Chondrocyte (in vitro differentiated cells): ENCODE measurements at regions not wholly inside any gene's neighbourhood (a gene's known extent, or its start where the extent isn't known, plus 50 kb on each side); places are given as distances from the start of the nearest gene placed in this dataset.

Experiments used
- DNase-seq: peaks from one replicate; pipeline ENCODE4 v3.0.0; 2021; ENCODE audit warnings: mixed read lengths, low spot score
- H3K27ac Mint-ChIP-seq: one replicate; pipeline ENCODE4 v1.8.0; 2021; ENCODE audit warnings: mild to moderate bottlenecking, moderate library complexity, mixed read lengths; ENCODE audit not compliant: unreplicated experiment
- H3K27me3 Mint-ChIP-seq: 2 replicates; pipeline ENCODE4 v1.8.0; 2021; ENCODE audit warnings: low read depth, mixed read lengths
- H3K36me3 Mint-ChIP-seq: 2 replicates; pipeline ENCODE4 v1.8.0; 2021; ENCODE audit warnings: low read depth, mixed read lengths
- H3K4me1 Mint-ChIP-seq: 2 replicates; pipeline ENCODE4 v1.8.0; 2021; ENCODE audit warnings: low read depth, mild to moderate bottlenecking, mixed read lengths
- H3K4me3 Mint-ChIP-seq: one replicate; pipeline ENCODE4 v1.8.0; 2021; ENCODE audit warnings: mild to moderate bottlenecking, moderate library complexity, mixed read lengths; ENCODE audit not compliant: unreplicated experiment
- H3K9me3 Mint-ChIP-seq: 2 replicates; pipeline ENCODE4 v1.8.0; 2021; ENCODE audit warnings: low read depth, mixed read lengths
- TF ChIP-seq, protein P1 (sequence below): fragments of 200-600 bp; sonication (generic); IDR thresholded peaks from 2 replicates; pipeline ENCODE4 v1.5.0; 2021; ENCODE audit warnings: antibody characterized with exemption, mild to moderate bottlenecking, moderate library complexity

DNA sequence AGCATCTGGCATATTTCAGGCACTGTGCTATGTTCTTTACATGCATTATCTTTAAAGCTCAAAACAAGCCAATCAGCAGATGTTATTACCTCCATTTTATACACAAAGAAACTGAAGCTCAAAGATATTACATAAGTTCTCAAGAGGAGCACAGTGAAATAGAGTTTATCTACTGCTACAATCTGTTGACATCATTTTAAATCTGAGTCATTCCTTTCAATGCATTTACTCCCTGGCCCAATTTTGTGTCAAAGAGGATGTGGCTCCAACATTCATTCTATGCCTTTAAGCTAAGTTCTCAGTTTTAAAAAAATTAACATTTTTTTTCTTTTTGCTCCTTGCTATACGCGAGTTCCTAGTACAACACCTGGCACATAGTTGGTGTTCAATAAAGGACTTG lies 486.3 kb upstream of the ZNF462 start:
- DNase-seq, result no peak
- no peak overlapping the region for H3K4me3 Mint-ChIP-seq
- no peaks in the 10 kb centered on the region for H3K27me3 Mint-ChIP-seq
- peaks cover 7% of the 10 kb centered on the region for H3K9me3 Mint-ChIP-seq
- peaks cover 4% of the 10 kb centered on the region for H3K36me3 Mint-ChIP-seq
- TF ChIP-seq, protein P1, sequence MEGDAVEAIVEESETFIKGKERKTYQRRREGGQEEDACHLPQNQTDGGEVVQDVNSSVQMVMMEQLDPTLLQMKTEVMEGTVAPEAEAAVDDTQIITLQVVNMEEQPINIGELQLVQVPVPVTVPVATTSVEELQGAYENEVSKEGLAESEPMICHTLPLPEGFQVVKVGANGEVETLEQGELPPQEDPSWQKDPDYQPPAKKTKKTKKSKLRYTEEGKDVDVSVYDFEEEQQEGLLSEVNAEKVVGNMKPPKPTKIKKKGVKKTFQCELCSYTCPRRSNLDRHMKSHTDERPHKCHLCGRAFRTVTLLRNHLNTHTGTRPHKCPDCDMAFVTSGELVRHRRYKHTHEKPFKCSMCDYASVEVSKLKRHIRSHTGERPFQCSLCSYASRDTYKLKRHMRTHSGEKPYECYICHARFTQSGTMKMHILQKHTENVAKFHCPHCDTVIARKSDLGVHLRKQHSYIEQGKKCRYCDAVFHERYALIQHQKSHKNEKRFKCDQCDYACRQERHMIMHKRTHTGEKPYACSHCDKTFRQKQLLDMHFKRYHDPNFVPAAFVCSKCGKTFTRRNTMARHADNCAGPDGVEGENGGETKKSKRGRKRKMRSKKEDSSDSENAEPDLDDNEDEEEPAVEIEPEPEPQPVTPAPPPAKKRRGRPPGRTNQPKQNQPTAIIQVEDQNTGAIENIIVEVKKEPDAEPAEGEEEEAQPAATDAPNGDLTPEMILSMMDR, result no peak
- H3K4me1 Mint-ChIP-seq, result no peaks in the 10 kb centered on the region
- no peak overlapping the region for H3K27ac Mint-ChIP-seq

DNA sequence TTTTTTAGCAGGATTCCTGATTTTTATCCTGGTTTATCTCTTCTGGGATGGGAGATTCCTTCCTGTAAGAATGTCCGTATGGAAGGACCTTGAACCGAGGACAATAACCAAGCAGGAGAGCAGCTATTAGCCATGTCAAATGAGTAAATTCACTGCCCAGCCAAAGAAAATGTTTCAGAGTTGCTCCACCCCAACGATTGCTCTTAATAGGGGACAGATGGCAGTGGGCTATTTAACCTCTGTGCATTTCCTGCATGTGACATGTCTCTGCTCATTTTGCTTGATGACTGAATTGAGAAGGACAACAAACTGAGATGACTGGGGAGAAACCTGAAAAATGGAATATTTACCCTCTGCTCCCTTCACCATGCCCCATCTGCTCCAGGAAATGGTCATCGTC lies 479.9 kb upstream of the ZNF462 start:
- Mint-ChIP-seq H3K4me1 (no peaks in the 10 kb centered on the region), H3K36me3 (no peaks in the 10 kb centered on the region), H3K4me3 (no peak overlapping the region), H3K27ac (no peak overlapping the region), H3K9me3 (no peaks in the 10 kb centered on the region), H3K27me3 (peaks cover 2% of the 10 kb centered on the region)
- TF ChIP-seq, protein P1, result no peak
- no peak for DNase-seq

DNA sequence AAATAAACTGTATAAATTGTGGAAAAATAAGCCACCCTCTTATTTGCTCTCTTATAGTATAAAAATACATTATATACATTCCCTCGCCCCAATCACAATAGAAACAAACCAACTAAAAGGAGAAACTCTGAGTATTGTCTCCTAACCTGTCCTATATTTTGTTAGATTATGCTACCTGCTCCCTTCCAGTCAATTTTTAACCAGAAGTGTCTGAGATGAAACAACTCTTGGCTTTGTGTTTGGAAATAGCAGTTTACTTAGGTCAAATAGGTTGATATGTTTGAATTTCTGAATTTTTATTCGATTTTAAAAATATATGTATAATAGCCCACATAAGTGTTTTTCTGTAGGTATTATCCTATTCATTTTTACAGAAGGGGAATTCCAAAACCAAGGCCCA lies 475.0 kb upstream of the ZNF462 start:
- TF ChIP-seq, protein P1, result no peak
- DNase-seq, result no peak
- Mint-ChIP-seq H3K27me3 (peaks cover 2% of the 10 kb centered on the region), H3K4me3 (no peak overlapping the region), H3K4me1 (no peaks in the 10 kb centered on the region), H3K9me3 (no peaks in the 10 kb centered on the region), H3K36me3 (no peaks in the 10 kb centered on the region), H3K27ac (no peak overlapping the region)

DNA sequence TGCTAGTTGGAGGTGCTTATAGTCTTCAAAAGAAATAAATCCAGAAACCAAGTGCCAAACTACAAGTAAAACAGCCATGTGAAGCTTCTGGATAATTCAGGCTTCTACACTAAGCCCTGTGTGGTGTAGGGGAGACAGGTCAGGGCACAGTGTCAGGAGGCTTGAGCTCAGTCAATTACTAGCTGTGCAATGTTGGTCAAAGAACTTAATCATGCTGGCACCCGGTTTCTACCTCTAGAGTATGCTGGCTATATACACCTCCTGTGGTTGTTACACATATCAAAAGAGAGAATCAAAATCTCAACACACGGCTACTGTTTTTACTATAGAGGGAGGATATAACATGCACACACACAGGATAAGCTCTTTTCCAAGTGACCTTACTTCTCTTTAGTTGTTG lies 469.7 kb upstream of the ZNF462 start:
- Mint-ChIP-seq H3K27me3 (peaks cover 2% of the 10 kb centered on the region), H3K4me3 (no peak overlapping the region), H3K4me1 (no peaks in the 10 kb centered on the region), H3K9me3 (no peaks in the 10 kb centered on the region), H3K36me3 (no peaks in the 10 kb centered on the region), H3K27ac (no peak overlapping the region)
- no peak for DNase-seq
- TF ChIP-seq, protein P1, result no peak

DNA sequence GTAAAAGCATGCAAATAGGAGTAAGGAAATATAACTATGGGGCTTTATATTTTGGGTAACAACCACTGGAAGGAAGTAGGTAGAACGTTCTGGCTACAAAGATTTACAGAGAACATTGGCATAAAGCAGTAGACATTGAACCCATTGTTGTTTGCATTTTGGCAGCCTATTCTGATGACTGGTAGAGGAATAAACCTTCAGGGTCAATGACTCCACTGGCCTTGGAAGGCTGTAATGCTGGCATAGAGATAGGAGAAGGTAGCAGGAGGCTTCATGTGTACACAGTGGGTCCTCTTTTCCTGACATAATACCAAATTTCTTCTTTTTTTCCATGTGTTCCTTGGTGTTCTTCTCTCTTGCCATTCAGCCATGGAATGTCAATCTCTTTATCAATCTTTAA lies 462.8 kb upstream of the ZNF462 start:
- Mint-ChIP-seq H3K27ac (no peak overlapping the region), H3K4me3 (no peak overlapping the region), H3K27me3 (no peaks in the 10 kb centered on the region), H3K36me3 (no peaks in the 10 kb centered on the region), H3K9me3 (no peaks in the 10 kb centered on the region), H3K4me1 (peaks cover under 1% of the 10 kb centered on the region)
- no peak for DNase-seq
- TF ChIP-seq, protein P1, result no peak
